PFSK-1 (cell line): ENCODE measurements at regions not wholly inside any gene's neighbourhood (a gene's known extent, or its start where the extent isn't known, plus 50 kb on each side); places are given as distances from the start of the nearest gene placed in this dataset.

Experiments
- POLR2AphosphoS5 ChIP-seq: IDR thresholded peaks from 2 replicates; pipeline ENCODE4 v1.6.1; 2012; ENCODE audit warnings: low read depth, mild to moderate bottlenecking, control low read depth, low read length, moderate library complexity
- SIN3A ChIP-seq: IDR thresholded peaks from 2 replicates; pipeline ENCODE4 v1.6.1; 2012; ENCODE audit warnings: mild to moderate bottlenecking, low read length, moderate library complexity, borderline replicate concordance; ENCODE audit not compliant: insufficient read depth
- TF ChIP-seq, protein P1 (sequence below), 2 experiments: IDR thresholded peaks; 2 replicates each; pipeline versions ENCODE4 v1.6.1 to v1.8.0; 2011 to 2012; ENCODE audit warnings: low read depth in 2 of 2, low read length in 2 of 2, control low read depth in 1 of 2, inconsistent platforms in 1 of 2, mild to moderate bottlenecking in 1 of 2, moderate library complexity in 1 of 2; ENCODE audit not compliant: insufficient read depth in 1 of 2

DNA sequence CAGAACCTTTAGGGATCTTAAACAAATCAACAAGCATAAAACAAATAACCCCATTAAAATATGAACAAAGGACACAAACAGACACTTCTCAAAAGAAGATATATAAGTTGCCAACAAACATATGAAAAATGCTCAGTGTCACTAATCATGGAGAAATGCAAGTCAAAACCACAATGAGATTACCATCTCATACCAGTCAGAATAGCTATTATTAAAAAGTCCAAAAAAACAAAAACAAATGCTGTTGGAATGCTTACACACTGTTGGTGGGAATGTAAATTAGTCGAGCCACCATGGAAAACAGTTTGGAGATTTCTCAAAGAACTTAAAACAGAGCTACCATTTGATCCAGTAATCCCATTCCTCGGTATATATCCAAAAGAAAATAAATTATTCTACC, 423.6 kb downstream of the OTOL1 start:
- no peak for TF ChIP-seq POLR2AphosphoS5
- TF ChIP-seq SIN3A: no peak
- TF ChIP-seq, protein P1, sequence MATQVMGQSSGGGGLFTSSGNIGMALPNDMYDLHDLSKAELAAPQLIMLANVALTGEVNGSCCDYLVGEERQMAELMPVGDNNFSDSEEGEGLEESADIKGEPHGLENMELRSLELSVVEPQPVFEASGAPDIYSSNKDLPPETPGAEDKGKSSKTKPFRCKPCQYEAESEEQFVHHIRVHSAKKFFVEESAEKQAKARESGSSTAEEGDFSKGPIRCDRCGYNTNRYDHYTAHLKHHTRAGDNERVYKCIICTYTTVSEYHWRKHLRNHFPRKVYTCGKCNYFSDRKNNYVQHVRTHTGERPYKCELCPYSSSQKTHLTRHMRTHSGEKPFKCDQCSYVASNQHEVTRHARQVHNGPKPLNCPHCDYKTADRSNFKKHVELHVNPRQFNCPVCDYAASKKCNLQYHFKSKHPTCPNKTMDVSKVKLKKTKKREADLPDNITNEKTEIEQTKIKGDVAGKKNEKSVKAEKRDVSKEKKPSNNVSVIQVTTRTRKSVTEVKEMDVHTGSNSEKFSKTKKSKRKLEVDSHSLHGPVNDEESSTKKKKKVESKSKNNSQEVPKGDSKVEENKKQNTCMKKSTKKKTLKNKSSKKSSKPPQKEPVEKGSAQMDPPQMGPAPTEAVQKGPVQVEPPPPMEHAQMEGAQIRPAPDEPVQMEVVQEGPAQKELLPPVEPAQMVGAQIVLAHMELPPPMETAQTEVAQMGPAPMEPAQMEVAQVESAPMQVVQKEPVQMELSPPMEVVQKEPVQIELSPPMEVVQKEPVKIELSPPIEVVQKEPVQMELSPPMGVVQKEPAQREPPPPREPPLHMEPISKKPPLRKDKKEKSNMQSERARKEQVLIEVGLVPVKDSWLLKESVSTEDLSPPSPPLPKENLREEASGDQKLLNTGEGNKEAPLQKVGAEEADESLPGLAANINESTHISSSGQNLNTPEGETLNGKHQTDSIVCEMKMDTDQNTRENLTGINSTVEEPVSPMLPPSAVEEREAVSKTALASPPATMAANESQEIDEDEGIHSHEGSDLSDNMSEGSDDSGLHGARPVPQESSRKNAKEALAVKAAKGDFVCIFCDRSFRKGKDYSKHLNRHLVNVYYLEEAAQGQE (IDR thresholded peaks at IDR 0.05; ENCODE audit: insufficient read depth in 1 of 2, low read depth in 2 of 2, low read length in 2 of 2): no peak
